Smooth muscle cell (in vitro differentiated cells): ENCODE measurements at regions not wholly inside any gene's neighbourhood (a gene's known extent, or its start where the extent isn't known, plus 50 kb on each side); places are given as distances from the start of the nearest gene placed in this dataset.
"Not testable (repeated sequence)": the region's sequence is repeated elsewhere in the genome, so short reads cannot be mapped to it uniquely, and the experiment has no call there.

Experiments
- DNase-seq: peaks from one replicate; lab custom pipeline; 2025; ENCODE audit not compliant: unreplicated experiment; lab: John Stamatoyannopoulos, UW
- H2AFZ ChIP-seq: fragments of 200-600 bp; sonication (generic); 2 replicates; pipeline ENCODE4 v1.6.0; 2016; ENCODE audit warnings: antibody characterized with exemption, low read depth, mild to moderate bottlenecking
- H3F3A ChIP-seq: fragments of 200-600 bp; sonication (generic); 2 replicates; pipeline ENCODE4 v1.6.0; 2017; ENCODE audit warnings: antibody characterized with exemption, low read depth
- H3K27ac ChIP-seq: fragments of 200-600 bp; sonication (generic); 2 replicates; pipeline ENCODE4 v1.5.1; 2016; ENCODE audit warnings: low read depth, mild to moderate bottlenecking
- H3K27me3 ChIP-seq: fragments of 200-600 bp; sonication (generic); 2 replicates; pipeline ENCODE4 v1.6.1; 2016; ENCODE audit warnings: low read depth, mild to moderate bottlenecking
- H3K36me3 ChIP-seq: fragments of 200-600 bp; sonication (generic); 2 replicates; pipeline ENCODE4 v1.5.1; 2016; ENCODE audit warnings: low read depth
- H3K4me1 ChIP-seq: fragments of 200-600 bp; sonication (generic); 2 replicates; pipeline ENCODE4 v1.5.1; 2016; ENCODE audit warnings: low read depth
- H3K4me2 ChIP-seq: fragments of 200-600 bp; sonication (generic); 2 replicates; pipeline ENCODE4 v1.6.0; 2016; ENCODE audit warnings: mild to moderate bottlenecking
- H3K4me3 ChIP-seq: fragments of 200-600 bp; sonication (generic); 2 replicates; pipeline ENCODE4 v1.5.1; 2016; ENCODE audit warnings: mild to moderate bottlenecking
- H3K79me2 ChIP-seq: fragments of 200-600 bp; sonication (generic); 2 replicates; pipeline ENCODE4 v1.6.0; 2016; ENCODE audit warnings: low read depth, mild to moderate bottlenecking
- H3K9ac ChIP-seq: fragments of 200-600 bp; sonication (generic); 2 replicates; pipeline ENCODE4 v1.6.0; 2016; ENCODE audit warnings: low read depth
- H3K9me3 ChIP-seq: fragments of 200-600 bp; sonication (generic); replicated peaks from 2 replicates; pipeline ENCODE4 v1.5.1; 2016; ENCODE audit warnings: low read depth
- H4K20me1 ChIP-seq: fragments of 200-600 bp; sonication (generic); 2 replicates; pipeline ENCODE4 v1.6.0; 2016; ENCODE audit warnings: low read depth
- CTCF ChIP-seq: fragments of 200-600 bp; sonication (generic); IDR thresholded peaks from 2 replicates; pipeline ENCODE4 v1.5.1; 2017; ENCODE audit warnings: borderline replicate concordance, mild to moderate bottlenecking, antibody characterized with exemption; ENCODE audit not compliant: insufficient read depth, poor library complexity, severe bottlenecking
- WGBS: methylation state at CpG from one replicate; pipeline ENCODE4 v1.1.7; 2016; ENCODE audit warnings: low lambda C conversion rate; 5-methylcytosine and 5-hydroxymethylcytosine counted together

- no peaks in the 10 kb centered on the region for H4K20me1 ChIP-seq
- no peaks in the 10 kb centered on the region for H3K36me3 ChIP-seq
- no peak for DNase-seq
- peak overlapping the region; percentile 76 for H3K4me2 ChIP-seq
- H3K27ac ChIP-seq = peak overlapping the region; percentile 33
- no peak overlapping the region for H2AFZ ChIP-seq
- H3K4me3 ChIP-seq = no peak overlapping the region
- WGBS = 94% methylated on average over 1 of the region's 1 CpG
- no peaks in the 10 kb centered on the region for H3K27me3 ChIP-seq
- H3K9ac ChIP-seq = no peak overlapping the region
- peaks cover 31% of the 10 kb centered on the region for H3K4me1 ChIP-seq
- peaks cover 9% of the 10 kb centered on the region for H3F3A ChIP-seq
- H3K79me2 ChIP-seq = no peaks in the 10 kb centered on the region
- no peaks in the 10 kb centered on the region for H3K9me3 ChIP-seq
- TF ChIP-seq CTCF = no peak
Measured at GRCh38 chr3:104436506-104436905, 930.2 kb upstream of the ALCAM start.

GRCh38 chr3:104437131-104437750 is 929.5 kb upstream of the ALCAM start:
- Histone ChIP-seq H3K36me3 (no peaks in the 10 kb centered on the region), H3K27me3 (no peaks in the 10 kb centered on the region), H3K79me2 (no peaks in the 10 kb centered on the region), H4K20me1 (no peaks in the 10 kb centered on the region), H3K9ac (no peak overlapping the region), H2AFZ (no peak overlapping the region), H3F3A (peaks cover 9% of the 10 kb centered on the region), H3K27ac (peak overlapping the region; percentile 55), H3K9me3 (no peaks in the 10 kb centered on the region), H3K4me1 (peaks cover 31% of the 10 kb centered on the region), H3K4me2 (peak overlapping the region; percentile 76), H3K4me3 (no peak overlapping the region)
- TF ChIP-seq CTCF = no peak
- 11% methylated on average over 4 of the region's 4 CpGs for WGBS
- no peak for DNase-seq

GRCh38 chr3:104437891-104438290 is 928.8 kb upstream of the ALCAM start:
- no peak for TF ChIP-seq CTCF
- Histone ChIP-seq H3K4me2 (peak overlapping the region; percentile 58), H3K27me3 (no peaks in the 10 kb centered on the region), H3K4me3 (no peak overlapping the region), H3K27ac (peak overlapping the region; percentile 55), H3K4me1 (peaks cover 31% of the 10 kb centered on the region), H3K9ac (no peak overlapping the region), H3F3A (peaks cover 9% of the 10 kb centered on the region), H3K79me2 (no peaks in the 10 kb centered on the region), H3K36me3 (no peaks in the 10 kb centered on the region), H2AFZ (no peak overlapping the region), H4K20me1 (no peaks in the 10 kb centered on the region), H3K9me3 (no peaks in the 10 kb centered on the region)
- 0% methylated on average over 1 of the region's 1 CpG for WGBS
- DNase-seq = no peak

- Histone ChIP-seq H3F3A (peaks cover 9% of the 10 kb centered on the region), H3K4me1 (peaks cover 31% of the 10 kb centered on the region), H2AFZ (no peak overlapping the region), H3K36me3 (no peaks in the 10 kb centered on the region), H3K79me2 (no peaks in the 10 kb centered on the region), H3K9ac (no peak overlapping the region), H4K20me1 (no peaks in the 10 kb centered on the region), H3K4me2 (peak overlapping the region; percentile 58), H3K9me3 (no peaks in the 10 kb centered on the region), H3K4me3 (no peak overlapping the region), H3K27me3 (no peaks in the 10 kb centered on the region), H3K27ac (no peak overlapping the region)
- DNase-seq = no peak
- TF ChIP-seq CTCF = no peak
- 15% methylated on average over 1 of the region's 1 CpG for WGBS
Measured at GRCh38 chr3:104438706-104439105, 928.0 kb upstream of the ALCAM start.

- not testable (repeated sequence) for H3K27ac ChIP-seq, H2AFZ ChIP-seq, DNase-seq, H3K4me2 ChIP-seq, H3K9me3 ChIP-seq, H3K4me3 ChIP-seq, H3K4me1 ChIP-seq, H3K9ac ChIP-seq, H3K36me3 ChIP-seq, H3K27me3 ChIP-seq, H4K20me1 ChIP-seq, H3F3A ChIP-seq, H3K79me2 ChIP-seq
- 88% methylated on average over 9 of the region's 9 CpGs for WGBS
Measured at GRCh38 chr3:104445252-104445919, 921.3 kb upstream of the ALCAM start.
